ENCODE measurements at regions not wholly inside any gene's neighbourhood (a gene's known extent, or its start where the extent isn't known, plus 50 kb on each side); places are given as distances from the start of the nearest gene placed in this dataset.

DNA sequence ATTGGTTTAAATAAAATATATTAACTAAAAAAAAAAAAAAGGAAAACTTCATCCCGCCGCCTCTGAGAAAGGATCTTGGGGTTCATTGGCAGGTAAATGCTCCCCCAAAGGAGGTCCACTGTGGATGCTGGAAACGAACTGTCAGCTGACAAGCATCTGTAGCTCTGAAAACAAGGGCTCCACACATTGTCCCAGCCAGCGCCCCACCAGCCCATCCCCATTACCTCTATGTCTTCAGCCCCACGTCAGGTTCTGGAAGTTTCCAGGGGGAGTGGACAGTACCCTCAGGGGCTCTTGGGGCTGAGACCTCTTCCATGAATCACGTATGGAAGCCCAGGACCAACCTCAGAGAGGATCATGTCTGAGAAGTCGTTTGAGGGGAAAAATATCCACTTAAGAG, 66.4 kb upstream of the WNT7B start:
- TF ChIP-seq, protein P1, sequence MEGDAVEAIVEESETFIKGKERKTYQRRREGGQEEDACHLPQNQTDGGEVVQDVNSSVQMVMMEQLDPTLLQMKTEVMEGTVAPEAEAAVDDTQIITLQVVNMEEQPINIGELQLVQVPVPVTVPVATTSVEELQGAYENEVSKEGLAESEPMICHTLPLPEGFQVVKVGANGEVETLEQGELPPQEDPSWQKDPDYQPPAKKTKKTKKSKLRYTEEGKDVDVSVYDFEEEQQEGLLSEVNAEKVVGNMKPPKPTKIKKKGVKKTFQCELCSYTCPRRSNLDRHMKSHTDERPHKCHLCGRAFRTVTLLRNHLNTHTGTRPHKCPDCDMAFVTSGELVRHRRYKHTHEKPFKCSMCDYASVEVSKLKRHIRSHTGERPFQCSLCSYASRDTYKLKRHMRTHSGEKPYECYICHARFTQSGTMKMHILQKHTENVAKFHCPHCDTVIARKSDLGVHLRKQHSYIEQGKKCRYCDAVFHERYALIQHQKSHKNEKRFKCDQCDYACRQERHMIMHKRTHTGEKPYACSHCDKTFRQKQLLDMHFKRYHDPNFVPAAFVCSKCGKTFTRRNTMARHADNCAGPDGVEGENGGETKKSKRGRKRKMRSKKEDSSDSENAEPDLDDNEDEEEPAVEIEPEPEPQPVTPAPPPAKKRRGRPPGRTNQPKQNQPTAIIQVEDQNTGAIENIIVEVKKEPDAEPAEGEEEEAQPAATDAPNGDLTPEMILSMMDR (IDR thresholded peaks at IDR 0.05): no peak
- TF ChIP-seq POLR2A (IDR thresholded peaks at IDR 0.05): no peak
- TF ChIP-seq POLR2AphosphoS5 (IDR thresholded peaks at IDR 0.05): no peak
- no peak for TF ChIP-seq EP300 (IDR thresholded peaks at IDR 0.05)

Data from upper lobe of left lung (tissue), 4 donors.